ENCODE measurements at regions not wholly inside any gene's neighbourhood (a gene's known extent, or its start where the extent isn't known, plus 50 kb on each side); places are given as distances from the start of the nearest gene placed in this dataset.
"Not testable (repeated sequence)": the region's sequence is repeated elsewhere in the genome, so short reads cannot be mapped to it uniquely, and the experiment has no call there.

DNA sequence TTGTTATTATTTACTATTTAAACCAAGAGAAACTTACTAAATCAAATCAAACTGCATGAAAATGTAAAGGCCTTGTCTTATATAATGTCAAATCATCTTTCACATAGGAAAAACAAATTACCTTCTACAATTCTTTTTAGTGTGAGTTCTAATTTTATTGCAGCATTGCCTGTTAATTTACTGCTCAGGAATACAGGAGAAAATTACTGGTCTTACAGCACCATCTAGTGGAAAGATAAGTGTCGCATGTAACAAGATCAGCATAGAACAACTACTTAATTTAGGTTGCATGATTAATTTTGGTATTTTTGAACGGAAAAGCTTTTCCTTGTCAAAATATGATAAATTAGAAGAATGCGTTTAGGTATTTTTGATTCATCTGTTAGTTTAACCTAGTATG lies 502.7 kb downstream of the UQCRFS1 start:
- Histone ChIP-seq H3K27me3 (ENCODE audit: insufficient read depth, low read length) (no peaks in the 10 kb centered on the region), H3K4me1 (ENCODE audit: insufficient read depth, low read length) (no peaks in the 10 kb centered on the region), H3K36me3 (ENCODE audit: insufficient read depth, low read length) (no peaks in the 10 kb centered on the region), H2AFZ (ENCODE audit: low read depth, low read length) (no peak overlapping the region), H3K4me3 (ENCODE audit: low read length) (no peak overlapping the region), H3K9me3 (ENCODE audit: low read length) (no peaks in the 10 kb centered on the region)

DNA sequence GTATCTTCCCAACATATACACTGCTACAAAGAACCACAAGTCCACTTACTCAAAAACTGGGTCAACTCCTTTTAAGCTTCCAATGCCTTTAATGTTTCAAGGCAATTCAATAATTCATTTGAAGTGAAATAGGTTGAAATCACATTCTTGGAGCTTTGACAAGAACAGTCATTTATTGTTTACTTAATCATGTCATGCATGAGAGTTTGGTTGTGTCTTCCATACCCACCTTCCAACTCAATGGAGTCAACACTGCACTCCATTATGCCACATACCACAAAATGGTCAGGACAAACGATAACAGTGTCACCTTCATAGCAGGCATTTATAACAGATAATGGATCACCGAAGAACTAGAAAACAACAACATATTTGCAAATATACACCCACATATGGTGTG lies 506.3 kb downstream of the UQCRFS1 start:
- Histone ChIP-seq H3K27me3 (ENCODE audit: insufficient read depth, low read length) (no peaks in the 10 kb centered on the region), H3K4me3 (ENCODE audit: low read length) (no peak overlapping the region), H2AFZ (ENCODE audit: low read depth, low read length) (no peak overlapping the region), H3K9me3 (ENCODE audit: low read length) (no peaks in the 10 kb centered on the region), H3K36me3 (ENCODE audit: insufficient read depth, low read length) (no peaks in the 10 kb centered on the region), H3K4me1 (ENCODE audit: insufficient read depth, low read length) (no peaks in the 10 kb centered on the region)

DNA sequence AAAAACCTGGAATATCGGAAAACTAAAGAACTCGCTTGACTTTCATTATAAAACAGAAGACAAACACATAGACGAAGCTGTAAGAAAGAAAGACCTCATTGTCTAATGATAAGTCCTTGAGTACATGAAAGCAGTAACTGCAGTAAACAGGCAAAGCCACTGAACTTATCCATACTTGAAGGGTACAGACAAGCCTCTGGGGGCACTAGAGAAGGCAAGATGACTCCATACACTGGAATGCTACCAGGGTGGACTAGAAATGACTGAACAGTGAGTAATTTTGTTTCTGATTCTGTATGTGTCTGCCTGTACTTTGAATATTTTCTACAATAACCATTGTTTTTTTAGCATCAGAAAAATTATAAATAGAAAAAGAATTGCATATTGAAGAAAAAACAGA lies 507.9 kb downstream of the UQCRFS1 start:
- H3K4me3 ChIP-seq (ENCODE audit: low read length) = no peak overlapping the region
- no peaks in the 10 kb centered on the region for H3K9me3 ChIP-seq (ENCODE audit: low read length)
- H3K36me3 ChIP-seq (ENCODE audit: insufficient read depth, low read length) = no peaks in the 10 kb centered on the region
- no peaks in the 10 kb centered on the region for H3K27me3 ChIP-seq (ENCODE audit: insufficient read depth, low read length)
- H2AFZ ChIP-seq (ENCODE audit: low read depth, low read length) = no peak overlapping the region
- no peaks in the 10 kb centered on the region for H3K4me1 ChIP-seq (ENCODE audit: insufficient read depth, low read length)

DNA sequence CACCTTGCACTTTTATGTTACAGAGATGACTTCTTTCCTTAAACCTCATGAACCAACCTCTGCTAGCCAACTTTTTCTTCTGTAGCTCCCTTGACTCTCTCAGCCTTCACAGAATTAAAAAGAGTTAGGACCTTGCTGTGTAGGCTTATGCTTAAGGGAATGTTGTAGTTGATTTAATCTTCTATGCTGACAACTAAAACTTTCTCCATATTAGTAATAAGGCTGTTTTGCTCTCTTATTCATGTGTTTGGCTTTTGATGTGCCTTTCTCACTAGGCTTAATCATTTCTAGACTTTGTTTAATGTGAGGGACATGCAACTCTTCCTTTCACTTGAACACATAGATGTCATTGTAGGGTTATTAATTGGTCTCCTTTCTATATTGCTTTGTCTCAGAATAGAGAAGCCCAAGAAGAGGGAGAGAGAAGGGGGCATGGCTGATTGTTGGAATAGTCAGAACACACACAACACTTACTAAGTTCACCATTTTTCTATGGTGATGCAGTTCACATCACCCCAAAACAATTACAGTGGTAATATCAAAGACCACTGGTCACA lies 509.5 kb downstream of the UQCRFS1 start:
- no peaks in the 10 kb centered on the region for H3K27me3 ChIP-seq (ENCODE audit: insufficient read depth, low read length)
- no peaks in the 10 kb centered on the region for H3K9me3 ChIP-seq (ENCODE audit: low read length)
- H3K4me1 ChIP-seq (ENCODE audit: insufficient read depth, low read length) = no peaks in the 10 kb centered on the region
- H3K36me3 ChIP-seq (ENCODE audit: insufficient read depth, low read length) = no peaks in the 10 kb centered on the region
- H3K4me3 ChIP-seq (ENCODE audit: low read length) = no peak overlapping the region
- no peak overlapping the region for H2AFZ ChIP-seq (ENCODE audit: low read depth, low read length)

DNA sequence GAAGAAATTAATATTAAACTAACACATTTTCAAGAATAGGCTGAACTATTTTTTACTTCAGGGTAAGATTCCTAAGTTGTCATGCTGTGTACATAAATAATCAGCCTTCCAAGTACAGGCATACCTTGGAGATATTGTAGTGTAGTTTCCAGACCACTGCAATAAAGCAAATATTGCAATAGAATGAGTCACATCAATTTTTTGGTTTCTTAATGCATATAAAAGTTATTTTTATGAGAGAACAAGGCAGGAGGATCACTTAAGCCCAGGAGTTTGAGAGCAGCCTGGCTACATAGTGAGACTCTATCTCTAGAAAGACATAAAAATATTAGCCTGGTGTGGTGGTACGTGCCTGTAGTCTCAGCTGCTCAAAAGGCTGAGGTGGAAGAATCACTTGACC lies 511.5 kb downstream of the UQCRFS1 start:
- Histone ChIP-seq H3K4me1 (ENCODE audit: insufficient read depth, low read length) (no peaks in the 10 kb centered on the region), H3K27me3 (ENCODE audit: insufficient read depth, low read length) (no peaks in the 10 kb centered on the region), H2AFZ (ENCODE audit: low read depth, low read length) (no peak overlapping the region), H3K36me3 (ENCODE audit: insufficient read depth, low read length) (no peaks in the 10 kb centered on the region), H3K4me3 (ENCODE audit: low read length) (no peak overlapping the region), H3K9me3 (ENCODE audit: low read length) (no peaks in the 10 kb centered on the region)

DNA sequence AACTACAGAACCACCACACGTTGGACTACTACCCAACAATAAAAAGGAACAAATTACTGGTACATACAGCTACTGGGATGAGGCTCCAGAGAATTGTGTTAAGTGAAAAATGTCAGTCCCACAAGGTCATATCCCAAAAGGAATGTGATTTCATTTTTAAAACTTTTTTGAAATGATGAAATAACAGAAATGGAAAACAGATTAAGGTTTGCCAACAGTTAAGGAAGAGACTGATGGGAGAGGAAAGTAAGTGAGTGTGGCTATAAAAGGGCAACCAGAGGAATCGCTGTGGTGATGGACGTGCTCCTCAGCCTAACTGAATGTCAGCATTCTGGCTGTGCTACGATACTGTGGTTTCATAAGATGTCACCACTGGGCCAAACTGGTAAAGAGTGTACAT lies 512.8 kb downstream of the UQCRFS1 start:
- no peak overlapping the region for H2AFZ ChIP-seq (ENCODE audit: low read depth, low read length)
- no peaks in the 10 kb centered on the region for H3K9me3 ChIP-seq (ENCODE audit: low read length)
- H3K4me3 ChIP-seq (ENCODE audit: low read length) = no peak overlapping the region
- no peaks in the 10 kb centered on the region for H3K36me3 ChIP-seq (ENCODE audit: insufficient read depth, low read length)
- no peaks in the 10 kb centered on the region for H3K4me1 ChIP-seq (ENCODE audit: insufficient read depth, low read length)
- H3K27me3 ChIP-seq (ENCODE audit: insufficient read depth, low read length) = no peaks in the 10 kb centered on the region

DNA sequence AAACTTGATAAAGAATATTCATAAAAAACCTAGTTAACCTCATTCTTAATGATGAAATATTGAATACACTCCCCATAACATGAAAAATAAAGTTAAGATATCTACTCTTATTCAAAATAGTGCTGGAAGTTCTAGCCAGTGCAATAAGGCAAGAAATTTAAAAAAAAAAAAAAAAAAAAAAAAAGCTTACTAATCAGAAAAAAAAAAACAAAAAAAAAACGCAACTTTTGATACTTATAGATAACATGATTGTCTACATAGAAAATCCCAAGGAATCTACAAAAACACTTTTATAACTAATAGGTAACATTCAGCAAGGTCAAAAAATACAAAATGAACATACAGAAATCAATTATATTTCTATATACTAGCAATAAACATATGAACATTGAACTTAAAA lies 515.6 kb downstream of the UQCRFS1 start:
- H3K4me3 ChIP-seq (ENCODE audit: low read length) = no peak overlapping the region

DNA sequence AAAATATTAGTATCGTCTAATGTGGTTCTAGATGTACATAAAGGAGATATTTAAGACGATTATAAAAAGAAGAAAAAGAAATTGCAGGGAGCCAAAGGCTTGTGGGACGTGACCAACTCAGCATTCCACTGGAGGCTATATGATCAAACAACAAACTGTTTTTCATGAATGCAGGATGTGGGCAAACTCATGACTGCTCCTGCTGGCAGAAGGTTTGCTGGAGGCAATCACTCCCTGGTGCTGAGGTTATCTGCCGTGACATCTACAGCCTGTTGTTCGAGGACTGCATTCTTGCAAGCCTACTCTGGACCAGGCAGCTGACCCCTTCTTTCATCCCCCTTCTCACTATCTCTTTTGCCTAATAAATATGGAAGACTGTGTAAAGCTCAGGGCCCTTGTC lies 518.1 kb downstream of the UQCRFS1 start:
- Histone ChIP-seq H3K4me3 (ENCODE audit: low read length) (no peak overlapping the region), H3K27me3 (ENCODE audit: insufficient read depth, low read length) (no peaks in the 10 kb centered on the region), H2AFZ (ENCODE audit: low read depth, low read length) (no peak overlapping the region), H3K36me3 (ENCODE audit: insufficient read depth, low read length) (no peaks in the 10 kb centered on the region), H3K9me3 (ENCODE audit: low read length) (no peaks in the 10 kb centered on the region), H3K4me1 (ENCODE audit: insufficient read depth, low read length) (peaks cover 5% of the 10 kb centered on the region)

More for the DNA sequence above, 515.6 kb downstream of the UQCRFS1 start:
- no peaks in the 10 kb centered on the region for H3K36me3 ChIP-seq (ENCODE audit: insufficient read depth, low read length)
- no peak overlapping the region for H2AFZ ChIP-seq (ENCODE audit: low read depth, low read length)
- H3K27me3 ChIP-seq (ENCODE audit: insufficient read depth, low read length) = no peaks in the 10 kb centered on the region
- H3K9me3 ChIP-seq (ENCODE audit: low read length) = no peaks in the 10 kb centered on the region
- H3K4me1 ChIP-seq (ENCODE audit: insufficient read depth, low read length) = peaks cover 5% of the 10 kb centered on the region

DNA sequence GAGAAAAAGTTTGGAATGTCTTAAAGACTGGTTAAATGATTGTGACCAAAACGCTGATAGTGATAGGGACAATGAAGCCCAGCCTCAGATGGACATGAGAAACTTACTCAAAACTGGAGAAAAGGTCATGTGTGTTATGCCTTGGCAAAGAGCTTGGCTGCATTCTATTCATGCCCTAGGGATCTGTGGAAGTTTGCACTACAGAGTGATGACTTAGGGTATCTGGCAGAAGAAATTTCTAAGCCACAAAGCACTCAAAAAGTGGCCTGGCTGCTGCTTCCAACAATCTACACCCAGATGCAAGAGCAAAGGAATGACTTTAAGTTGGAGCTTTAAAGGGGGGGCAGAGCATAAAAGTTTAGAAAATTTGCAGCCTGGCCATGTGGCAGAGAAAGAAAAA lies 521.3 kb downstream of the UQCRFS1 start:
- Histone ChIP-seq H3K4me1 (ENCODE audit: insufficient read depth, low read length) (peaks cover 5% of the 10 kb centered on the region), H3K36me3 (ENCODE audit: insufficient read depth, low read length) (no peaks in the 10 kb centered on the region), H3K4me3 (ENCODE audit: low read length) (no peak overlapping the region), H3K9me3 (ENCODE audit: low read length) (no peaks in the 10 kb centered on the region), H2AFZ (ENCODE audit: low read depth, low read length) (no peak overlapping the region), H3K27me3 (ENCODE audit: insufficient read depth, low read length) (no peaks in the 10 kb centered on the region)

DNA sequence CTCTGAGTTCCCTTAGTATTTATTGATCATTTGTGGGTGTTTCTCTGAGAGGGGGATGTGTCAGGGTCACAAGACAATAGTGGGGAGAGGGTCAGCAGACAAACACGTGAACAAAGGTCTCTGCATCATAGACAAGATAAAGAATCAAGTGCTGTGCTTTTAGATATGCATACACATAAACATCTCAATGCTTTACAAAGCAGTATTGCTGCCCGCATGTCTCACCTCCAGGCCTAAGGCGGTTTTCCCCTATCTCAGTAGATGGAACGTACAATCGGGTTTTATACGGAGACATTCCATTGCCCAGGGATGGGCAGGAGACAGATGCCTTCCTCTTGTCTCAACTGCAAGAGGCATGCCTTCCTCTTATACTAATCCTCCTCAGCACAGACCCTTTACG lies 523.5 kb downstream of the UQCRFS1 start:
- not testable (repeated sequence) for H3K36me3 ChIP-seq (ENCODE audit: insufficient read depth, low read length); H3K4me1 ChIP-seq (ENCODE audit: insufficient read depth, low read length); H2AFZ ChIP-seq (ENCODE audit: low read depth, low read length); H3K27me3 ChIP-seq (ENCODE audit: insufficient read depth, low read length); H3K9me3 ChIP-seq (ENCODE audit: low read length); H3K4me3 ChIP-seq (ENCODE audit: low read length)

DNA sequence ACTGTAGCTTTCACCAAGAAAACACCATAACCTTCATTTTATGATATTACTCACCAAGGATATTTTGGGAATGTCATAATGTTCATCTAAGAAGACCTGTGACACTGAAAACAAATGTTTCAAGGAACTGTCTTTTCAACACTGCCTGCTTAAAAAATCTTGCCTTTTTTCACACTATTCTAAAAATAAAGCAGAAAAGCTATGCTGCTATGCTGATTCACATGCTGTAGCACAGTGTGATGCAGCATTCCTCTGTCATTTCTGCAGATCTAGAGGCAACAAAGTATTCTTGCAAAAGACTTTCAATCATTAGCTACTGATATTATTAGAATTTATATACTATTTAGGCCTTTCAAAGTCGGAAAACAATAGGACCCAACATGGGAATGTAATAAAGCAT lies 525.7 kb downstream of the UQCRFS1 start:
- H3K36me3 ChIP-seq (ENCODE audit: insufficient read depth, low read length) = no peaks in the 10 kb centered on the region
- H3K27me3 ChIP-seq (ENCODE audit: insufficient read depth, low read length) = no peaks in the 10 kb centered on the region
- H3K4me3 ChIP-seq (ENCODE audit: low read length) = no peak overlapping the region
- no peaks in the 10 kb centered on the region for H3K9me3 ChIP-seq (ENCODE audit: low read length)
- H2AFZ ChIP-seq (ENCODE audit: low read depth, low read length) = no peak overlapping the region
- no peaks in the 10 kb centered on the region for H3K4me1 ChIP-seq (ENCODE audit: insufficient read depth, low read length)

DNA sequence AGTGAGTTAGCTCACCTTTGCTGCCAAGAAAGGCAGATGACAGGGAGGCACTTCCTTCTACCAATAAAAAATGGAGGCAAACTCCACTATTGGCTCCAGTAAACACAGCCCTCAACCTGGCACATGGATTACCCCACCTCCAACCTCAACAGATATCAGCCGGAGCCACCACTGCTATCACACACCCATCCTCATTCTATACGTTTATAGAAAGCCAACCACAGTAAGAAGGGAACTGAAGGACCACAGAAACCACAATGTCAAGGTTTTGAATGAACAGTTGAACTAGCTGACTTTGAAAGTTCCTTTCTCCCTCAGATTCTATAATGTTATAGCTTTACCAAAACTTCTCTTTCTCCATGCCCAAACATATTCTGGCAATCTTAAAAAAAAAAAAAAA lies 526.2 kb downstream of the UQCRFS1 start:
- Histone ChIP-seq H2AFZ (ENCODE audit: low read depth, low read length) (no peak overlapping the region), H3K4me1 (ENCODE audit: insufficient read depth, low read length) (no peaks in the 10 kb centered on the region), H3K27me3 (ENCODE audit: insufficient read depth, low read length) (no peaks in the 10 kb centered on the region), H3K9me3 (ENCODE audit: low read length) (no peaks in the 10 kb centered on the region), H3K4me3 (ENCODE audit: low read length) (no peak overlapping the region), H3K36me3 (ENCODE audit: insufficient read depth, low read length) (no peaks in the 10 kb centered on the region)

DNA sequence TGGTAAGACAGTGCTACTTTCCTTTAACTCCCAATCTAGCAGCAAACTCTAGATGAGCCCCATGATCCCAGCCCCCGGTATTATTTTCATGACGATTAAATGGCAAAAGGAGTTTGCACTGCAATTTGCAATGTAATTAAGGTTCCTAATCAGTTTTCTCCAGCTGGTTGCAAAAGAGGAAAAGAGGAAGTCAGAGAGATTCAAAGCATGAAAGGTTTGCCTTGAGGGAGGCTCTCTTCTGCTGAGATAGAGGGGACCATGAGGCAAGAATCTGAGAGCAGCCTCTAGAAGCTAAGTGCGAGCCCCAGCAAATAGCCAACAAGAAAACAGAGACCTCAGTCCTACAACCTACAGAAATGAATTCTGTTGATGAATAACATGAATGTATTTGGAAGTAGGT lies 527.1 kb downstream of the UQCRFS1 start:
- no peaks in the 10 kb centered on the region for H3K4me1 ChIP-seq (ENCODE audit: insufficient read depth, low read length)
- no peaks in the 10 kb centered on the region for H3K9me3 ChIP-seq (ENCODE audit: low read length)

DNA sequence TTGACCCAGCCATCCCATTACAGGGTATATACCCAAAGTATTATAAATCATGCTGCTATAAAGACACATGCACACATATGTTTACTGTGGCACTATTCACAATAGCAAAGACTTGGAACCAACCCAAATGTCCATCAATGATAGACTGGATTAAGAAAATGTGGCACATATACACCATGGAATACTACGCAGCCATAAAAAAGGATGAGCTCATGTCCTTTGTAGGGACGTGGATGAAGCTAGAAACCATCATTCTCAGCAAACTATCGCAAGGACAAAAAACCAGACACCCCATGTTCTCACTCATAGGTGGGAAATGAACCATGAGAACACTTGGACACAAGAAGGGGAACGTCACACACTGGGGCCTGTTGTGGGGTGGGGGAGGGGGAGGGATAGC lies 527.9 kb downstream of the UQCRFS1 start:
- not testable (repeated sequence) for H3K9me3 ChIP-seq (ENCODE audit: low read length); H3K36me3 ChIP-seq (ENCODE audit: insufficient read depth, low read length); H3K4me1 ChIP-seq (ENCODE audit: insufficient read depth, low read length); H3K27me3 ChIP-seq (ENCODE audit: insufficient read depth, low read length); H2AFZ ChIP-seq (ENCODE audit: low read depth, low read length); H3K4me3 ChIP-seq (ENCODE audit: low read length)

More for the DNA sequence above, 527.1 kb downstream of the UQCRFS1 start:
- Histone ChIP-seq H3K36me3 (ENCODE audit: insufficient read depth, low read length) (no peaks in the 10 kb centered on the region), H2AFZ (ENCODE audit: low read depth, low read length) (no peak overlapping the region), H3K4me3 (ENCODE audit: low read length) (no peak overlapping the region), H3K27me3 (ENCODE audit: insufficient read depth, low read length) (no peaks in the 10 kb centered on the region)

All from neuron (in vitro differentiated cells).